Ascending aorta (tissue), 2 donors: ENCODE measurements at regions not wholly inside any gene's neighbourhood (a gene's known extent, or its start where the extent isn't known, plus 50 kb on each side); places are given as distances from the start of the nearest gene placed in this dataset.
"Not testable (repeated sequence)": the region's sequence is repeated elsewhere in the genome, so short reads cannot be mapped to it uniquely, and the experiment has no call there.

Experiments used
- DNase-seq, 2 donors: peaks; one replicate each; pipeline ENCODE4 v3.0.0-alpha.2; 2019; ENCODE audit warnings: low spot score in 2 of 2
- H3K27ac ChIP-seq, 2 donors: fragments of 200-600 bp; sonication (generic); one replicate each; pipeline ENCODE4 v1.5.1; 2016 to 2017; ENCODE audit warnings: mild to moderate bottlenecking in 1 of 2
- H3K27me3 ChIP-seq: fragments of 200-600 bp; sonication (generic); one replicate; pipeline ENCODE4 v1.5.1; 2017
- H3K36me3 ChIP-seq, 2 donors: fragments of 200-600 bp; sonication (generic); one replicate each; pipeline ENCODE4 v1.5.1; 2016
- H3K4me1 ChIP-seq, 2 donors: fragments of 200-600 bp; sonication (generic); one replicate each; pipeline ENCODE4 v1.5.1; 2016 to 2017; ENCODE audit warnings: mild to moderate bottlenecking in 1 of 2
- H3K4me3 ChIP-seq, 2 donors: fragments of 200-600 bp; sonication (generic); one replicate each; pipeline ENCODE4 v1.5.1; 2016 to 2017; ENCODE audit warnings: mild to moderate bottlenecking in 1 of 2
- H3K9me3 ChIP-seq, 2 donors: fragments of 200-600 bp; sonication (generic); one replicate each; pipeline ENCODE4 v1.5.1; 2016
- CTCF ChIP-seq, 3 experiments: fragments of 200-600 bp in 2 of 3; fragments of 450-650 bp in 1 of 3; sonication (generic) in 2 of 3; IDR thresholded peaks; one replicate each; pipeline ENCODE4 v1.5.1; 2016 to 2019; ENCODE audit warnings: antibody characterized with exemption in 3 of 3, mild to moderate bottlenecking in 1 of 3, moderate library complexity in 1 of 3
- intact Hi-C: fragments of 100-400 bp; cut with DNase I; formaldehyde crosslinking; loops from one replicate; pipeline ENCODE4 v1.15.1; 2023

- H3K4me3 ChIP-seq, result no peak overlapping the region
- no peaks in the 10 kb centered on the region for H3K27me3 ChIP-seq
- no peaks in the 10 kb centered on the region for H3K9me3 ChIP-seq
- H3K4me1 ChIP-seq, result no peaks in the 10 kb centered on the region
- TF ChIP-seq CTCF (IDR thresholded peaks at IDR 0.05), result no peak
- no peak for DNase-seq
- H3K36me3 ChIP-seq, result no peaks in the 10 kb centered on the region
- no peak overlapping the region for H3K27ac ChIP-seq
- intact Hi-C loops, result no loop called here
Measured at GRCh38 chr3:40901796-40902195, 297.5 kb upstream of the CTNNB1 start.

DNA sequence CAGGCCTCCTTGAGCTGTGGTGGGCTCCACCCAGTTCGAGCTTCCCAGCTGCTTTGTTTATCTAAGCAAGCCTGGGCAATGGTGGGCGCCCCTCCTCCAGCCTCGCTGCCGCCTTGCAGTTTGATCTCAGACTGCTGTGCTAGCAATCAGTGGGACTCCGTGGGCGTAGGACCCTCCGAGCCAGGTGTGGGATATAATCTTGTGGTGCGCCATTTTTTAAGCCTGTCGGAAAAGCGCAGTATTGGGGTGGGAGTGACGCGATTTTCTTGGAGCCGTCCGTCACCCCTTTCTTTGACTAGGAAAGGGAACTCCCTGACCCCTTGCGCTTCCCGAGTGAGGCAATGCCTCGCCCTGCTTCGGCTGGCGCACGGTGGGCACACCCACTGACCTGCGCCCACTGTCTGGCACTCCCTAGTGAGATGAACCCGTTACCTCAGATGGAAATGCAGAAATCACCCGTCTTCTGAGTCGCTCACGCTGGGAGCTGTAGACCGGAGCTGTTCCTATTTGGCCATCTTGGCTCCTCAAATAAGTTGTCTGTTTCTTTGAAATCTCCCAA lies 291.3 kb upstream of the CTNNB1 start:
- H3K27me3 ChIP-seq, H3K4me1 ChIP-seq, H3K36me3 ChIP-seq, H3K4me3 ChIP-seq, intact Hi-C loops, H3K9me3 ChIP-seq, H3K27ac ChIP-seq, DNase-seq: not testable (repeated sequence)

- intact Hi-C loops, result no loop called here
- no peak for DNase-seq
- Histone ChIP-seq H3K36me3 (no peaks in the 10 kb centered on the region), H3K4me1 (no peaks in the 10 kb centered on the region), H3K4me3 (no peak overlapping the region), H3K27ac (no peak overlapping the region), H3K9me3 (no peaks in the 10 kb centered on the region), H3K27me3 (no peaks in the 10 kb centered on the region)
- TF ChIP-seq CTCF (IDR thresholded peaks at IDR 0.05), result no peak
Measured at GRCh38 chr3:40908612-40909011, 290.7 kb upstream of the CTNNB1 start.

DNA sequence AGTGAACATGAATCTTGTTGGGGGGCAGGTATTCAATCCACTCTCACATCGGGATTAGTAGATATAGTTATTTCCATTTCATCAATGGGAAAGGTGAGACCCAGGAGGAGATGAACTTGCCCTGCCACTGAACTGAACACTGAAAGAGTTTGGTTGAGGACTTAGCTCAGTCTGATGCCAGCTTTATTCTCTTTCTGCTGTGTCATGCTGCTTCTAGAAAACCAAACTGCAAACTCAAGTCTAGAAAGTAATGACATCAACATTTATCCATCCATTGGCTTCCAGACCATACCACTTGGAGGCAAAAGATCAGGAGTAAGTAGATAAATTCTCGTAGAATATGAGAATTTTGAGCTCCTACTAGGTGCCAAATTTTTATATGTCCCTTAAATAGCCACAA lies 288.0 kb upstream of the CTNNB1 start:
- no peak for DNase-seq
- Histone ChIP-seq H3K36me3 (no peaks in the 10 kb centered on the region), H3K9me3 (no peaks in the 10 kb centered on the region), H3K4me1 (no peaks in the 10 kb centered on the region), H3K27ac (no peak overlapping the region), H3K4me3 (no peak overlapping the region), H3K27me3 (no peaks in the 10 kb centered on the region)
- intact Hi-C loops, result no loop called here
- TF ChIP-seq CTCF (IDR thresholded peaks at IDR 0.05), result no peak

- Histone ChIP-seq H3K4me1 (no peaks in the 10 kb centered on the region), H3K27me3 (no peaks in the 10 kb centered on the region), H3K9me3 (no peaks in the 10 kb centered on the region), H3K27ac (no peak overlapping the region), H3K4me3 (no peak overlapping the region), H3K36me3 (no peaks in the 10 kb centered on the region)
- intact Hi-C loops, result no loop called here
- no peak for DNase-seq
- TF ChIP-seq CTCF (IDR thresholded peaks at IDR 0.05), result no peak
Measured at GRCh38 chr3:40911928-40912327, 287.4 kb upstream of the CTNNB1 start.

DNA sequence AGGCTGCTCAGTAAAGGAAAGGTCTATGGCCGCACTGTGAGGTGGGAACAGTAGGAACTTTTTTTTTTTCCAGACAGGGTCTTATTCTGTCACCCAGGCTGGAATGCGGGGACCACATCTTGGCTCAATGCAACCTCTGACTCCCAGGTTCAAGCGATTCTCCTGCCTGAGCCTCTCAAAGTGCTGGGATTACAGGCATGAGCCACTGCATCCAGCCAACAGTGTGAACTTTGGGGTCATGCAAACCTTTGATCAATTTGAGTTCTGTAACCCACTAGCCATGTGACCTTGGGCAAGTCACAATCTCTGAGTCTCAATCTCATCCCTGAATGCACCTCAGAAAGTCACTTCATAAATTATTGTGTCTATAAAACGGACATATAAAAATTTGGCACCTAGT lies 286.8 kb upstream of the CTNNB1 start:
- Histone ChIP-seq H3K4me1 (no peaks in the 10 kb centered on the region), H3K27ac (no peak overlapping the region), H3K4me3 (no peak overlapping the region), H3K9me3 (no peaks in the 10 kb centered on the region), H3K27me3 (no peaks in the 10 kb centered on the region), H3K36me3 (no peaks in the 10 kb centered on the region)
- DNase-seq, result no peak
- intact Hi-C loops, result no loop called here
- TF ChIP-seq CTCF (IDR thresholded peaks at IDR 0.05), result no peak
